A549 (cell line): ENCODE measurements at regions not wholly inside any gene's neighbourhood (a gene's known extent, or its start where the extent isn't known, plus 50 kb on each side); places are given as distances from the start of the nearest gene placed in this dataset.

Experiments used
- ATAC-seq, 2 experiments: fragments of 200-7000 bp in 1 of 2; fragments of >200 bp in 1 of 2; cut with Nextera tagmentation in 1 of 2; cut with Tn5 transposase in 1 of 2; 3 replicates each; pipeline versions ENCODE4 v1.8.0 to v1.9.1; 2018 to 2020; ENCODE audit warnings: mild to moderate bottlenecking in 1 of 2, moderate library complexity in 1 of 2
- CTCF ChIA-PET: fragments of 300-600 bp; sonication (Branson Sonifier 250); formaldehyde crosslinking; extraction: SDS; loops from one replicate; lab custom pipeline; 2021; ENCODE audit warnings: antibody characterized with exemption, inconsistent platforms; lab: Yijun Ruan, JAX
- POLR2A ChIA-PET: fragments of 350-600 bp; formaldehyde crosslinking; extraction: SDS; loops from one replicate; lab custom pipeline; 2021; ENCODE audit warnings: antibody characterized with exemption, inconsistent platforms; lab: Yijun Ruan, JAX
- DNase-seq, 2 experiments: peaks; one replicate each; pipeline versions ENCODE4 v3.0.0 to v3.0.0-alpha.2; 2011 to 2016; ENCODE audit warnings: low read depth in 1 of 2, low spot score in 1 of 2
- FAIRE-seq: peaks from 2 replicates; lab custom pipeline; 2011; peaks lifted over from hg19 to GRCh38; lab: Jason Lieb, UNC
- H3K27ac ChIP-seq, 2 experiments: fragments of >200 bp; sonication (Bioruptor Twin); formaldehyde crosslinking; 3 replicates each; pipeline ENCODE4 v1.5.1; 2016 to 2017
- H3K4me1 ChIP-seq: fragments of >200 bp; sonication (Bioruptor Twin); formaldehyde crosslinking; 3 replicates; pipeline ENCODE4 v1.6.1; 2016
- H3K4me2 ChIP-seq: fragments of >200 bp; sonication (Bioruptor Twin); formaldehyde crosslinking; 3 replicates; pipeline ENCODE4 v1.6.1; 2016
- H3K4me3 ChIP-seq: fragments of >200 bp; sonication (Bioruptor Twin); formaldehyde crosslinking; 3 replicates; pipeline ENCODE4 v1.5.1; 2016
- H3K9me3 ChIP-seq: fragments of >200 bp; sonication (Bioruptor Twin); formaldehyde crosslinking; 3 replicates; pipeline ENCODE4 v1.6.1; 2016
- BCL3 ChIP-seq: fragments of >200 bp; sonication (Bioruptor Twin); formaldehyde crosslinking; IDR thresholded peaks from 3 replicates; pipeline ENCODE4 v1.6.1; 2016
- CTCF ChIP-seq: fragments of >200 bp; sonication (Bioruptor Twin); formaldehyde crosslinking; IDR thresholded peaks from 3 replicates; pipeline ENCODE4 v1.5.1; 2016
- E2F6 ChIP-seq: IDR thresholded peaks from 2 replicates; pipeline ENCODE4 v1.6.1; 2012; ENCODE audit warnings: low read depth, borderline replicate concordance
- EHMT2 ChIP-seq: fragments of 200-600 bp; sonication (generic); IDR thresholded peaks from 2 replicates; pipeline ENCODE4 v1.6.1; 2016; ENCODE audit warnings: antibody characterized with exemption, low read depth, mild to moderate bottlenecking, moderate library complexity
- ELK1 ChIP-seq: fragments of 150-350 bp; IDR thresholded peaks from 2 replicates; pipeline ENCODE4 v1.6.1; 2014; ENCODE audit warnings: low read depth, mild to moderate bottlenecking, low read length
- EP300 ChIP-seq, 2 experiments: fragments of >200 bp; sonication (Bioruptor Twin); formaldehyde crosslinking; IDR thresholded peaks; 2 replicates in 1 of 2; 3 replicates in 1 of 2; pipeline ENCODE4 v1.6.1; 2016 to 2017
- GATA3 ChIP-seq: IDR thresholded peaks from 2 replicates; pipeline ENCODE4 v1.6.1; 2012; ENCODE audit warnings: borderline replicate concordance
- HDAC2 ChIP-seq: fragments of 200-600 bp; sonication (generic); IDR thresholded peaks from 2 replicates; pipeline ENCODE4 v1.6.1; 2016
- HOXA7 ChIP-seq: fragments of 250-450 bp; sonication (Bioruptor Pico); IDR thresholded peaks from 2 replicates; pipeline ENCODE4 v1.5.0; 2020; ENCODE audit warnings: mild to moderate bottlenecking, moderate library complexity
- MAX ChIP-seq: IDR thresholded peaks from 2 replicates; pipeline ENCODE4 v1.6.1; 2012
- MYC ChIP-seq: IDR thresholded peaks from 2 replicates; pipeline ENCODE4 v1.6.1; 2012; ENCODE audit warnings: mild to moderate bottlenecking, inconsistent platforms, low read length, improper control_type of control experiment, borderline replicate concordance
- POLR2A ChIP-seq: IDR thresholded peaks from 2 replicates; pipeline ENCODE4 v1.6.1; 2012; ENCODE audit warnings: mild to moderate bottlenecking, low read length
- RFX5 ChIP-seq: fragments of 450-650 bp; IDR thresholded peaks from 2 replicates; pipeline ENCODE4 v1.7.1; 2014; ENCODE audit warnings: antibody characterized with exemption, mild to moderate bottlenecking, moderate library complexity
- RNF2 ChIP-seq: fragments of 200-600 bp; sonication (generic); IDR thresholded peaks from 2 replicates; pipeline ENCODE4 v1.6.1; 2016; ENCODE audit warnings: low read depth, mild to moderate bottlenecking, antibody characterized with exemption, moderate library complexity, borderline replicate concordance
- SMC3 ChIP-seq: fragments of >200 bp; sonication (Bioruptor Twin); formaldehyde crosslinking; IDR thresholded peaks from 3 replicates; pipeline ENCODE4 v1.6.1; 2018; ENCODE audit warnings: inconsistent platforms
- SREBF2 ChIP-seq: fragments of 450-650 bp; IDR thresholded peaks from 2 replicates; pipeline ENCODE4 v1.6.1; 2014; ENCODE audit warnings: mild to moderate bottlenecking, moderate library complexity
- TFCP2L1 ChIP-seq: fragments of 250-450 bp; sonication (Bioruptor Pico); IDR thresholded peaks from 2 replicates; pipeline ENCODE4 v1.5.0; 2021; ENCODE audit warnings: mild to moderate bottlenecking
- TP53 ChIP-seq: fragments of 250-450 bp; sonication (Bioruptor Pico); IDR thresholded peaks from 2 replicates; pipeline ENCODE4 v1.5.0; 2021; ENCODE audit warnings: mild to moderate bottlenecking, moderate library complexity
- USF2 ChIP-seq: fragments of 450-650 bp; IDR thresholded peaks from 2 replicates; pipeline ENCODE4 v1.6.1; 2014; ENCODE audit warnings: antibody characterized with exemption
- ZNF302 ChIP-seq: fragments of 250-450 bp; sonication (Bioruptor Pico); IDR thresholded peaks from 2 replicates; pipeline ENCODE4 v1.9.0; 2021; ENCODE audit warnings: inconsistent platforms, mild to moderate bottlenecking, moderate library complexity
- WGBS: methylation state at CpG from one replicate; pipeline ENCODE4 v1.1.6; 2017; ENCODE audit errors: missing lambda C conversion rate; 5-methylcytosine and 5-hydroxymethylcytosine counted together

GRCh38 chr6:78709021-78709420, 158.3 kb upstream of the IRAK1BP1 start:
- DNase-seq (no peak), FAIRE-seq (no peak)
- POLR2A ChIA-PET = no interaction called here

GRCh38 chr6:78713564-78713963, 153.8 kb upstream of the IRAK1BP1 start:
- POLR2A ChIA-PET = no interaction called here
- Histone ChIP-seq H3K4me2 (no peak overlapping the region), H3K4me1 (no peaks in the 10 kb centered on the region)
- WGBS = 38% methylated on average over 4 of the region's 4 CpGs
- TF ChIP-seq HDAC2 (no peak), EP300 (IDR thresholded peaks at IDR 0.05) (no peak), SREBF2 (no peak)
- TF ChIP-seq, all 56 proteins: peak for 0
- H3K4me3 ChIP-seq = no peak overlapping the region
- no peak for DNase-seq
- no peak overlapping the region for H3K27ac ChIP-seq
- H3K9me3 ChIP-seq = no peaks in the 10 kb centered on the region
- CTCF ChIA-PET = no interaction called here
- ATAC-seq = no peak
- no peak for FAIRE-seq

More at GRCh38 chr6:78709021-78709420, 158.3 kb upstream of the IRAK1BP1 start:
- Histone ChIP-seq H3K4me1 (no peaks in the 10 kb centered on the region), H3K9me3 (no peaks in the 10 kb centered on the region), H3K4me3 (no peak overlapping the region), H3K27ac (no peak overlapping the region)
- WGBS = 78% methylated on average over 3 of the region's 3 CpGs
- no peak for TF ChIP-seq RNF2
- TF ChIP-seq TFCP2L1 (CRISPR knock-in tag) = no peak
- TF ChIP-seq GATA3 = no peak
- TF ChIP-seq, all 56 proteins: peak for 0
- CTCF ChIA-PET = no interaction called here
- no peak overlapping the region for H3K4me2 ChIP-seq
- no peak for ATAC-seq

- ChIA-PET CTCF (no interaction called here), POLR2A (no interaction called here)
- Histone ChIP-seq H3K4me1 (no peaks in the 10 kb centered on the region), H3K4me2 (no peak overlapping the region), H3K27ac (no peak overlapping the region), H3K4me3 (no peak overlapping the region), H3K9me3 (peaks cover 3% of the 10 kb centered on the region; the same call in 1 of the 3 replicates)
- TF ChIP-seq ELK1 (no peak), RFX5 (no peak), ZNF302 (CRISPR knock-in tag) (no peak), MYC (no peak), E2F6 (no peak), CTCF (no peak), HOXA7 (CRISPR knock-in tag) (no peak), USF2 (no peak), MAX (no peak), TP53 (CRISPR knock-in tag) (no peak), POLR2A (no peak), SMC3 (no peak), BCL3 (no peak), EHMT2 (no peak)
- FAIRE-seq (no peak), ATAC-seq (no peak), DNase-seq (no peak)
Measured at GRCh38 chr6:78744144-78744543, 123.2 kb upstream of the IRAK1BP1 start.
